RWPE2 (cell line): ENCODE measurements at regions not wholly inside any gene's neighbourhood (a gene's known extent, or its start where the extent isn't known, plus 50 kb on each side); places are given as distances from the start of the nearest gene placed in this dataset.

Experiments
- ATAC-seq: fragments of 200-7000 bp; cut with Tn5 transposase; 3 replicates; pipeline ENCODE4 v1.9.1; 2021; ENCODE audit warnings: low read depth
- DNase-seq: peaks from one replicate; pipeline ENCODE4 v3.0.0-alpha.2; 2020; ENCODE audit warnings: low spot score
- H3K27ac ChIP-seq: fragments of 450-650 bp; 2 replicates; pipeline ENCODE4 v1.5.1; 2017; ENCODE audit warnings: mild to moderate bottlenecking; ENCODE audit not compliant: poor library complexity, severe bottlenecking
- H3K27me3 ChIP-seq: fragments of 250-450 bp; sonication (Bioruptor Pico); 2 replicates; pipeline ENCODE4 v1.5.1; 2021; ENCODE audit warnings: mild to moderate bottlenecking, moderate library complexity; ENCODE audit not compliant: insufficient read depth, poor library complexity, severe bottlenecking
- H3K36me3 ChIP-seq: fragments of 250-450 bp; sonication (Bioruptor Pico); 2 replicates; pipeline ENCODE4 v1.5.1; 2020; ENCODE audit warnings: low read depth, mild to moderate bottlenecking, moderate library complexity
- H3K4me1 ChIP-seq: fragments of 250-450 bp; sonication (Bioruptor Pico); 2 replicates; pipeline ENCODE4 v1.5.1; 2021; ENCODE audit warnings: mild to moderate bottlenecking, moderate library complexity; ENCODE audit not compliant: insufficient read depth, poor library complexity, severe bottlenecking
- H3K4me3 ChIP-seq: fragments of 250-450 bp; sonication (Bioruptor Pico); 2 replicates; pipeline ENCODE4 v1.5.1; 2021; ENCODE audit warnings: mild to moderate bottlenecking, moderate library complexity; ENCODE audit not compliant: severe bottlenecking
- H3K9me3 ChIP-seq: fragments of 250-450 bp; sonication (Bioruptor Pico); 2 replicates; pipeline ENCODE4 v1.5.1; 2021; ENCODE audit warnings: mild to moderate bottlenecking, moderate library complexity; ENCODE audit not compliant: severe bottlenecking
- TF ChIP-seq, protein P1 (sequence below): fragments of 450-650 bp; IDR thresholded peaks from one replicate; pipeline ENCODE4 v1.5.1; 2017; ENCODE audit warnings: mild to moderate bottlenecking, moderate library complexity; ENCODE audit not compliant: poor library complexity, severe bottlenecking

DNA sequence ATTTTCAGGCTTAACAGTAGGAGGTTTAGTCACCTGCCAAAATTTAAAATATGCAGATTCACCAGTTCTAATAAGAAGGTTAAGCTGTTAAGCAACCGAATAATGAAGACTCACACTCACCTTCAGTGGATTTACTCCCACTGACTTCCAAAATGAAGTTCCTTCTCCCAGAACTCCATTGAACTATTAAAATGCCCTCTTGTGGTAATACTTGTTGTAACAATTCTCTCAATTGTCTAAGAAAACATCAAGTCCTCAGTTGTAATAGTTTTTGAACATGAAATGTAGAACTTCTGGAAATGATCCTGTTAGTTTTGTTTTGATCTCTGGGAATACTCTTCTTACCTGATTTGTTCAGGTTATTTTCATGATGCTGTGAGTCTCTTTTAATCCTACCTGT, 522.0 kb upstream of the ATXN8OS start:
- no peak for ATAC-seq
- H3K4me3 ChIP-seq, result no peak overlapping the region
- DNase-seq, result no peak
- H3K9me3 ChIP-seq, result no peaks in the 10 kb centered on the region
- H3K4me1 ChIP-seq, result no peaks in the 10 kb centered on the region
- H3K27me3 ChIP-seq, result no peaks in the 10 kb centered on the region
- H3K27ac ChIP-seq, result no peak overlapping the region
- H3K36me3 ChIP-seq, result no peaks in the 10 kb centered on the region
- TF ChIP-seq, protein P1, sequence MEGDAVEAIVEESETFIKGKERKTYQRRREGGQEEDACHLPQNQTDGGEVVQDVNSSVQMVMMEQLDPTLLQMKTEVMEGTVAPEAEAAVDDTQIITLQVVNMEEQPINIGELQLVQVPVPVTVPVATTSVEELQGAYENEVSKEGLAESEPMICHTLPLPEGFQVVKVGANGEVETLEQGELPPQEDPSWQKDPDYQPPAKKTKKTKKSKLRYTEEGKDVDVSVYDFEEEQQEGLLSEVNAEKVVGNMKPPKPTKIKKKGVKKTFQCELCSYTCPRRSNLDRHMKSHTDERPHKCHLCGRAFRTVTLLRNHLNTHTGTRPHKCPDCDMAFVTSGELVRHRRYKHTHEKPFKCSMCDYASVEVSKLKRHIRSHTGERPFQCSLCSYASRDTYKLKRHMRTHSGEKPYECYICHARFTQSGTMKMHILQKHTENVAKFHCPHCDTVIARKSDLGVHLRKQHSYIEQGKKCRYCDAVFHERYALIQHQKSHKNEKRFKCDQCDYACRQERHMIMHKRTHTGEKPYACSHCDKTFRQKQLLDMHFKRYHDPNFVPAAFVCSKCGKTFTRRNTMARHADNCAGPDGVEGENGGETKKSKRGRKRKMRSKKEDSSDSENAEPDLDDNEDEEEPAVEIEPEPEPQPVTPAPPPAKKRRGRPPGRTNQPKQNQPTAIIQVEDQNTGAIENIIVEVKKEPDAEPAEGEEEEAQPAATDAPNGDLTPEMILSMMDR, result peak; percentile 25

GRCh38 chr13:69580255-69580654, 527.4 kb upstream of the ATXN8OS start:
- TF ChIP-seq, protein P1, result no peak

DNA sequence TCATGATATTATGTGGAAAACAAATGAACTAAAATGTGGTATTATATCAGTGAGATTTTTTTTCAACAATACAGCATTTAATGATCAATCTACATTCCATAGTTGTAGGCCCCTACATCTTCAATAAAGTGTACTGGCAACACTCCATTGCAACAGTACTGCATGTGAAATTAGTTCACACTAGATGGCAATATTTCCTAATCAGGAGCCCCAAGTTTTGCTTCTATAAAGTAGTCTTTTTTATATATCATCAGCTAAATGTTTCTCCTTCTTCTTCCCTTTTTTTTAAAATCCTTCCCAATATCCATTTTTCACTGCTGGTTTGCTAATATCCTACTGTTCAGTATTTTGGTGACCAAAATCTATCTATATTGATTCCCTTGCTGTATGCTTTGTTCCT, 528.3 kb upstream of the ATXN8OS start:
- peaks cover 6% of the 10 kb centered on the region for H3K4me1 ChIP-seq
- no peak overlapping the region for H3K4me3 ChIP-seq
- no peak for DNase-seq
- H3K36me3 ChIP-seq, result no peaks in the 10 kb centered on the region
- no peak for ATAC-seq
- H3K27ac ChIP-seq, result no peak overlapping the region
- H3K9me3 ChIP-seq, result no peaks in the 10 kb centered on the region
- no peaks in the 10 kb centered on the region for H3K27me3 ChIP-seq
- TF ChIP-seq, protein P1, result peak; percentile 47

More at GRCh38 chr13:69580255-69580654, 527.4 kb upstream of the ATXN8OS start:
- H3K27me3 ChIP-seq, result no peaks in the 10 kb centered on the region
- H3K4me3 ChIP-seq, result no peak overlapping the region
- no peak for DNase-seq
- ATAC-seq, result peak; percentile 71
- H3K4me1 ChIP-seq, result peaks cover 6% of the 10 kb centered on the region
- H3K36me3 ChIP-seq, result no peaks in the 10 kb centered on the region
- no peaks in the 10 kb centered on the region for H3K9me3 ChIP-seq
- H3K27ac ChIP-seq, result no peak overlapping the region

DNA sequence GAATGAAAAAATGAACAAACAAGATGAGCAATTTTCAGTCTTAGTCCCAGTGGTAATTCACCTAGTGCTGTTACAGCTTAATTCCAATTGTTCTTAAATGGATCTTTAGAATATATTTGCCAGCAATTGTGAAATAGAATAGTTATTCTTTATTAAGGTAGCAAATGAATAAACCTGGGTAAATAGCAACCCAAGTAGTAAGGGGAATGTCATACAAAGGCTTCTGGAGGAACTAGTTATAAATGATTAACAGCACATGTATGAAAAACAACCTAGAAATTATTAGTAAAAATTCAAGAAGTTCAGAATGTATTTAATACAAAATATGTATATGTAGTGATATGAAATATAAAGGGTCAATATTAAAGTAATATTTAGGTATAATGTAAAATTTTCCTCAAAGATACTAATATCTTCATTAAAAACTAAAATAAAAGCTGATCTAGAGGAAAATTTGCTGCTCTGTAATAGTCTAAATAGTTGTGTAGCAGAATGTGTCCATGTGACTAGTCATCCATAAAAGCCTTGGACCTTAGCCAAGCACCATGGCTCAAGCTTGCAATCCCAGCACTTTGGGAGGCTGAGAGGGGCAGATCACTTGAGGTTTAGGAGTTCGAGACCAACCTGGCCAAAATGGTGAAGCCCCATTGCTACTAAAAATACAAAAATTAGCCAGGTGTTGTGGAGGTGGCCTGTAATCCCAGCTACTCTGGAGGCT, 535.9 kb upstream of the ATXN8OS start:
- Histone ChIP-seq H3K27ac (no peak overlapping the region), H3K4me3 (no peak overlapping the region), H3K27me3 (no peaks in the 10 kb centered on the region), H3K4me1 (no peaks in the 10 kb centered on the region), H3K9me3 (no peaks in the 10 kb centered on the region), H3K36me3 (no peaks in the 10 kb centered on the region)
- TF ChIP-seq, protein P1, result no peak
- DNase-seq, result no peak
- ATAC-seq, result no peak

DNA sequence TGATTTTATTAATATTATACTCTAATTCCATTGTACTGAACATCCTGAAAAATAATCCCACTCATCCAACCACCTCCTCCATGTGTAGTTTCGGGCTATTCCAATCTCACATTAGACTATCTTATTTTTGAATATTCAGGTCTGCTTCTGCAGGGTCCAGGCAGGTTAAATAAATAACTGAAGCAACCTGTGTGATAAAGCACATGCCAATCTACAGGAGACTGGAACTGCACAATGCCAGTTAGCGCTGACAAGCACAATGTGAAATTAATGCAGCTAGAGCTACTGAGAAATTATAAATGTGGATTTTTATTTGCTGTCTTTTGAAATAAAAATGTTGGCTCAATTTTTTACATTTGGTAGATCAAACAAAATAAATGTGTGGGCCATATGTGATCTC, 540.1 kb upstream of the ATXN8OS start:
- Histone ChIP-seq H3K9me3 (no peaks in the 10 kb centered on the region), H3K27ac (no peak overlapping the region), H3K27me3 (no peaks in the 10 kb centered on the region), H3K4me1 (no peaks in the 10 kb centered on the region), H3K36me3 (no peaks in the 10 kb centered on the region), H3K4me3 (no peak overlapping the region)
- ATAC-seq, result no peak
- no peak for DNase-seq
- TF ChIP-seq, protein P1, result no peak
